NCI-H2107 treated with DMSO at 0.1 percent for 48 hours (cell line): ENCODE measurements at regions not wholly inside any gene's neighbourhood (a gene's known extent, or its start where the extent isn't known, plus 50 kb on each side); places are given as distances from the start of the nearest gene placed in this dataset.
"Not testable (repeated sequence)": the region's sequence is repeated elsewhere in the genome, so short reads cannot be mapped to it uniquely, and the experiment has no call there.

ENCODE experiments used
- DNase-seq: peaks from one replicate; lab custom pipeline; 2025; ENCODE audit not compliant: unreplicated experiment; lab: John Stamatoyannopoulos, UW

GRCh38 chr11:33531743-33532181 lies 168.9 kb downstream of the C11orf91 start:
- DNase-seq, result no peak

- DNase-seq, result no peak
Observed at GRCh38 chr11:33530815-33531214, 169.8 kb downstream of the C11orf91 start.

GRCh38 chr11:33529461-33529860 lies 171.2 kb downstream of the C11orf91 start:
- no peak for DNase-seq

- DNase-seq, result not testable (repeated sequence)
Observed at GRCh38 chr11:33527738-33528137, 172.9 kb downstream of the C11orf91 start.

GRCh38 chr11:33525789-33526188 lies 174.8 kb downstream of the C11orf91 start:
- no peak for DNase-seq

- DNase-seq, result no peak
Observed at GRCh38 chr11:33521384-33521783, 179.2 kb downstream of the C11orf91 start.

- DNase-seq, result no peak
Observed at GRCh38 chr11:33520112-33520511, 180.5 kb downstream of the C11orf91 start.

GRCh38 chr11:33515347-33515746 lies 185.3 kb downstream of the C11orf91 start:
- no peak for DNase-seq

GRCh38 chr11:33514079-33514925 lies 186.3 kb downstream of the C11orf91 start:
- no peak for DNase-seq

GRCh38 chr11:33509632-33510031 lies 191.0 kb downstream of the C11orf91 start:
- no peak for DNase-seq

- peak; percentile 21 for DNase-seq
Observed at GRCh38 chr11:33507967-33508366, 192.7 kb downstream of the C11orf91 start.

- no peak for DNase-seq
Observed at GRCh38 chr11:33507356-33507755, 193.3 kb downstream of the C11orf91 start.

- DNase-seq, result no peak
Observed at GRCh38 chr11:33505093-33505492, 195.5 kb downstream of the C11orf91 start.

- no peak for DNase-seq
Observed at GRCh38 chr11:33500861-33501479, 199.7 kb downstream of the C11orf91 start.

- no peak for DNase-seq
Observed at GRCh38 chr11:33500332-33500731, 200.3 kb downstream of the C11orf91 start.

GRCh38 chr11:33492596-33492995 lies 208.0 kb downstream of the C11orf91 start:
- no peak for DNase-seq

GRCh38 chr11:33490842-33491370 lies 209.7 kb downstream of the C11orf91 start:
- DNase-seq, result no peak

GRCh38 chr11:33488971-33489370 lies 211.7 kb downstream of the C11orf91 start:
- no peak for DNase-seq

- no peak for DNase-seq
Observed at GRCh38 chr11:33480626-33481025, 220.0 kb downstream of the C11orf91 start.

- no peak for DNase-seq
Observed at GRCh38 chr11:33479231-33479630, 221.4 kb downstream of the C11orf91 start.

GRCh38 chr11:33478111-33478573 lies 221.0 kb downstream of the HIPK3 start:
- DNase-seq, result peak; percentile 68
